Fibroblast of gingiva (primary cell): ENCODE measurements at regions not wholly inside any gene's neighbourhood (a gene's known extent, or its start where the extent isn't known, plus 50 kb on each side); places are given as distances from the start of the nearest gene placed in this dataset.

Source experiments
- DNase-seq: peaks from one replicate; pipeline ENCODE4 v3.0.0-alpha.2; 2011; ENCODE audit warnings: low read depth

GRCh38 chr4:144463896-144464295 lies 182.1 kb upstream of the HHIP start:
- no peak for DNase-seq

- DNase-seq, result no peak
These were observed 180.4 kb upstream of the HHIP start for GRCh38 chr4:144465546-144465945.

- DNase-seq, result no peak
These were observed 165.9 kb upstream of the HHIP start for GRCh38 chr4:144480068-144480467.

GRCh38 chr4:144489831-144490230 lies 156.1 kb upstream of the HHIP start:
- no peak for DNase-seq

GRCh38 chr4:144494280-144494679 lies 151.7 kb upstream of the HHIP start:
- no peak for DNase-seq

- DNase-seq, result no peak
These were observed 150.0 kb upstream of the HHIP start for GRCh38 chr4:144495944-144496343.

- DNase-seq, result no peak
These were observed 146.2 kb upstream of the HHIP start for GRCh38 chr4:144499777-144500176.

GRCh38 chr4:144501231-144501780 lies 144.7 kb upstream of the HHIP start:
- no peak for DNase-seq

- DNase-seq, result no peak
These were observed 141.1 kb upstream of the HHIP start for GRCh38 chr4:144504883-144505282.

GRCh38 chr4:144507311-144508101 lies 138.4 kb upstream of the HHIP start:
- no peak for DNase-seq

GRCh38 chr4:144509088-144510015 lies 136.6 kb upstream of the HHIP start:
- DNase-seq, result no peak

- no peak for DNase-seq
These were observed 131.2 kb upstream of the HHIP start for GRCh38 chr4:144514736-144515135.

- no peak for DNase-seq
These were observed 127.6 kb upstream of the HHIP start for GRCh38 chr4:144518181-144518895.

- DNase-seq, result no peak
These were observed 114.1 kb upstream of the HHIP start for GRCh38 chr4:144531841-144532240.

- no peak for DNase-seq
These were observed 98.2 kb upstream of the HHIP start for GRCh38 chr4:144547678-144548298.

- no peak for DNase-seq
These were observed 89.3 kb upstream of the HHIP start for GRCh38 chr4:144556636-144557035.

GRCh38 chr4:144557404-144557803 lies 88.6 kb upstream of the HHIP start:
- DNase-seq, result peak; percentile 9

GRCh38 chr4:144562019-144562705 lies 83.8 kb upstream of the HHIP start:
- no peak for DNase-seq

- DNase-seq, result no peak
These were observed 81.6 kb upstream of the HHIP start for GRCh38 chr4:144564358-144564757.

GRCh38 chr4:144565527-144566195 lies 80.3 kb upstream of the HHIP start:
- no peak for DNase-seq

GRCh38 chr4:144572660-144573059 lies 73.3 kb upstream of the HHIP start:
- DNase-seq, result no peak
